ENCODE measurements at regions not wholly inside any gene's neighbourhood (a gene's known extent, or its start where the extent isn't known, plus 50 kb on each side); places are given as distances from the start of the nearest gene placed in this dataset.

- POLR2A ChIA-PET, result no interaction called here
- Histone ChIP-seq H3K4me1 (no peaks in the 10 kb centered on the region), H3K4me3 (no peak overlapping the region), H3K9me3 (no peaks in the 10 kb centered on the region), H3K4me2 (no peak overlapping the region), H3K27ac (no peak overlapping the region)
- 7% methylated on average over 2 of the region's 2 CpGs for WGBS (ENCODE audit: missing lambda C conversion rate)
- CTCF ChIA-PET, result no interaction called here
- FAIRE-seq, result no peak
- no peak for ATAC-seq
- TF ChIP-seq HOXB5 (CRISPR knock-in tag; IDR thresholded peaks at IDR 0.05) (no peak), SMC3 (IDR thresholded peaks at IDR 0.05) (no peak), SREBF2 (IDR thresholded peaks at IDR 0.05) (no peak), JUNB (IDR thresholded peaks at IDR 0.05) (no peak), CBX8 (IDR thresholded peaks at IDR 0.05) (no peak), KDM5A (IDR thresholded peaks at IDR 0.05) (no peak), E2F6 (IDR thresholded peaks at IDR 0.05; ENCODE audit: borderline replicate concordance, low read depth) (no peak), BCL3 (IDR thresholded peaks at IDR 0.05) (no peak), PHF8 (IDR thresholded peaks at IDR 0.05; ENCODE audit: borderline replicate concordance, low read depth) (no peak), MAZ (IDR thresholded peaks at IDR 0.05; ENCODE audit: borderline replicate concordance, low read depth, low read length) (no peak), CHD4 (IDR thresholded peaks at IDR 0.05; ENCODE audit: borderline replicate concordance) (no peak), RFX5 (IDR thresholded peaks at IDR 0.05) (no peak), ELK1 (IDR thresholded peaks at IDR 0.05; ENCODE audit: low read depth, low read length) (no peak)
- DNase-seq (ENCODE audit: low read depth in 1 of 2, low spot score in 1 of 2), result no peak
These were observed 231.9 kb upstream of the SEMA6D start for GRCh38 chr15:47485419-47485818.

GRCh38 chr15:47486040-47486439 lies 231.3 kb upstream of the SEMA6D start:
- Histone ChIP-seq H3K9me3 (no peaks in the 10 kb centered on the region), H3K4me1 (no peaks in the 10 kb centered on the region), H3K4me2 (no peak overlapping the region), H3K4me3 (no peak overlapping the region), H3K27ac (no peak overlapping the region)
- POLR2A ChIA-PET, result no interaction called here
- CTCF ChIA-PET, result no interaction called here
- ATAC-seq (no peak), FAIRE-seq (no peak), DNase-seq (ENCODE audit: low read depth in 1 of 2, low spot score in 1 of 2) (no peak)
- TF ChIP-seq ELK1 (IDR thresholded peaks at IDR 0.05; ENCODE audit: low read depth, low read length), result no peak
- TF ChIP-seq ESRRA (IDR thresholded peaks at IDR 0.05; ENCODE audit: borderline replicate concordance, low read length), result no peak
- TF ChIP-seq JUN (IDR thresholded peaks at IDR 0.05), result no peak
- no peak for TF ChIP-seq NFE2L2 (conservative IDR thresholded peaks at IDR 0.05; ENCODE audit: low read length)
- no peak for TF ChIP-seq HDAC2 (IDR thresholded peaks at IDR 0.05)
- WGBS (ENCODE audit: missing lambda C conversion rate), result 24% methylated on average over 2 of the region's 3 CpGs

GRCh38 chr15:47492195-47492594 lies 225.1 kb upstream of the SEMA6D start:
- Histone ChIP-seq H3K4me3 (no peak overlapping the region), H3K9me3 (no peaks in the 10 kb centered on the region), H3K27ac (no peak overlapping the region), H3K4me2 (no peak overlapping the region), H3K4me1 (no peaks in the 10 kb centered on the region)
- POLR2A ChIA-PET, result no interaction called here
- DNase-seq (ENCODE audit: low read depth in 1 of 2, low spot score in 1 of 2) (no peak), ATAC-seq (no peak), FAIRE-seq (no peak)
- CTCF ChIA-PET, result no interaction called here
- TF ChIP-seq NPAS2 (CRISPR knock-in tag; IDR thresholded peaks at IDR 0.05; ENCODE audit: borderline replicate concordance) (no peak), SMC3 (IDR thresholded peaks at IDR 0.05) (no peak), CBX8 (IDR thresholded peaks at IDR 0.05) (no peak), CHD2 (IDR thresholded peaks at IDR 0.05; ENCODE audit: low read length, partially characterized antibody) (no peak), RARB (CRISPR knock-in tag; IDR thresholded peaks at IDR 0.05) (no peak), EHF (CRISPR knock-in tag; IDR thresholded peaks at IDR 0.05) (no peak), FOSL2 (IDR thresholded peaks at IDR 0.05) (no peak), FOSL2 (CRISPR knock-in tag; IDR thresholded peaks at IDR 0.05) (no peak), NFE2L2 (conservative IDR thresholded peaks at IDR 0.05; ENCODE audit: low read length) (no peak)

Data from A549 (cell line).